ENCODE measurements at regions not wholly inside any gene's neighbourhood (a gene's known extent, or its start where the extent isn't known, plus 50 kb on each side); places are given as distances from the start of the nearest gene placed in this dataset.

GRCh38 chr2:54065411-54065810, 50.0 kb upstream of the ACYP2 start:
- H3K4me3 ChIP-seq (ENCODE audit: low read length): no peak overlapping the region
- peak; percentile 91 for DNase-seq (ENCODE audit: low read depth)
- TF ChIP-seq CTCF (conservative IDR thresholded peaks at IDR 0.05; ENCODE audit: low read length): no peak

GRCh38 chr2:54063967-54064535, 51.4 kb upstream of the ACYP2 start:
- no peak overlapping the region for H3K4me3 ChIP-seq (ENCODE audit: low read length)
- no peak for TF ChIP-seq CTCF (conservative IDR thresholded peaks at IDR 0.05; ENCODE audit: low read length)

GRCh38 chr2:54062401-54062800, 53.0 kb upstream of the ACYP2 start:
- no peak for DNase-seq (ENCODE audit: low read depth)
- no peak for TF ChIP-seq CTCF (conservative IDR thresholded peaks at IDR 0.05; ENCODE audit: low read length)
- no peak overlapping the region for H3K4me3 ChIP-seq (ENCODE audit: low read length)

More at GRCh38 chr2:54063967-54064535, 51.4 kb upstream of the ACYP2 start:
- no peak for DNase-seq (ENCODE audit: low read depth)

- DNase-seq (ENCODE audit: low read depth): no peak
- no peak for TF ChIP-seq CTCF (conservative IDR thresholded peaks at IDR 0.05; ENCODE audit: low read length)
- H3K4me3 ChIP-seq (ENCODE audit: low read length): no peak overlapping the region
These were observed 54.1 kb upstream of the ACYP2 start for GRCh38 chr2:54061272-54061671.

GRCh38 chr2:54059986-54060385, 55.4 kb upstream of the ACYP2 start:
- TF ChIP-seq CTCF (conservative IDR thresholded peaks at IDR 0.05; ENCODE audit: low read length): no peak
- DNase-seq (ENCODE audit: low read depth): no peak
- no peak overlapping the region for H3K4me3 ChIP-seq (ENCODE audit: low read length)

- TF ChIP-seq CTCF (conservative IDR thresholded peaks at IDR 0.05; ENCODE audit: low read length): no peak
- no peak overlapping the region for H3K4me3 ChIP-seq (ENCODE audit: low read length)
- DNase-seq (ENCODE audit: low read depth): no peak
These were observed 55.9 kb upstream of the ACYP2 start for GRCh38 chr2:54059504-54059903.

- no peak for DNase-seq (ENCODE audit: low read depth)
- H3K4me3 ChIP-seq (ENCODE audit: low read length): no peak overlapping the region
These were observed 57.0 kb upstream of the ACYP2 start for GRCh38 chr2:54058449-54058848.

More at GRCh38 chr2:54058449-54058848, 57.0 kb upstream of the ACYP2 start:
- TF ChIP-seq CTCF (conservative IDR thresholded peaks at IDR 0.05; ENCODE audit: low read length): no peak
